ENCODE measurements at regions not wholly inside any gene's neighbourhood (a gene's known extent, or its start where the extent isn't known, plus 50 kb on each side); places are given as distances from the start of the nearest gene placed in this dataset.

GRCh38 chr20:1775117-1775516 is 117.5 kb upstream of the SIRPG start:
- TF ChIP-seq EZH2 (IDR thresholded peaks at IDR 0.05): no peak
- no peak for TF ChIP-seq POLR2AphosphoS5 (IDR thresholded peaks at IDR 0.05; ENCODE audit: borderline replicate concordance, low read depth, low read length)

All from SK-N-MC (cell line).